K562 (cell line): ENCODE measurements at regions not wholly inside any gene's neighbourhood (a gene's known extent, or its start where the extent isn't known, plus 50 kb on each side); places are given as distances from the start of the nearest gene placed in this dataset.

Experiments used
- ATAC-seq: fragments of 200-7000 bp; cut with Tn5 transposase; 3 replicates; pipeline ENCODE4 v1.9.1; 2020; ENCODE audit warnings: moderate library complexity
- BruUV-seq: library from RNA; stranded (reverse); fragments of 400-500 nt; replicated peaks from 2 replicates; lab custom pipeline; 2021; lab: Mats Ljungman, UMichigan
- CTCF ChIA-PET: fragments of 300-600 bp; formaldehyde crosslinking; extraction: SDS; loops from one replicate; lab custom pipeline; 2021; ENCODE audit warnings: low intra/inter-chr PET ratio; lab: Yijun Ruan, JAX
- POLR2A ChIA-PET: fragments of 300-600, 350-650 bp; sonication (Branson Sonifier 250); formaldehyde crosslinking; extraction: SDS; loops from one replicate; lab custom pipeline; 2021; ENCODE audit warnings: antibody characterized with exemption, inconsistent platforms; lab: Yijun Ruan, JAX
- DNase-seq, 4 experiments: peaks; one replicate each; pipeline versions ENCODE4 v3.0.0 to v3.0.0-alpha.2; 2011 to 2018; ENCODE audit warnings: low spot score in 3 of 4, mixed read lengths in 3 of 4; ENCODE audit errors: extremely low read depth in 1 of 4
- FAIRE-seq: peaks from 2 replicates; lab custom pipeline; 2011; peaks lifted over from hg19 to GRCh38; lab: Jason Lieb, UNC
- H2AFZ ChIP-seq: 2 replicates; pipeline ENCODE4 v1.6.0; 2011; ENCODE audit warnings: low read depth, low read length, control low read depth, inconsistent platforms
- H3K27ac ChIP-seq: fragments of 200-600 bp; 3 replicates; pipeline ENCODE4 v1.8.0; 2011; ENCODE audit warnings: low read depth, mild to moderate bottlenecking, control low read depth, inconsistent platforms, low read length, moderate library complexity, mixed read lengths; ENCODE audit errors: extremely low read depth
- H3K27me3 ChIP-seq, 2 experiments: fragments of 300-600 bp in 1 of 2; 2 replicates in 1 of 2; 3 replicates in 1 of 2; pipeline versions ENCODE4 v1.6.0 to v1.8.0; 2011; ENCODE audit warnings: inconsistent platforms in 2 of 2, low read length in 2 of 2, mild to moderate bottlenecking in 1 of 2, mixed read lengths in 1 of 2, moderate library complexity in 1 of 2; ENCODE audit not compliant: control insufficient read depth in 2 of 2, insufficient read depth in 2 of 2
- H3K36me3 ChIP-seq: fragments of 300-600 bp; 3 replicates; pipeline ENCODE4 v1.8.0; 2011; ENCODE audit warnings: mild to moderate bottlenecking, low read length, inconsistent platforms; ENCODE audit not compliant: control insufficient read depth, insufficient read depth
- H3K4me1 ChIP-seq, 2 experiments: fragments of 200-600 bp in 1 of 2; replicated peaks in 1 of 2; 2 replicates in 1 of 2; 3 replicates in 1 of 2; pipeline versions ENCODE4 v1.5.1 to v1.8.0; 2011; ENCODE audit warnings: inconsistent platforms in 2 of 2, low read length in 2 of 2, mild to moderate bottlenecking in 1 of 2, mixed read lengths in 1 of 2, moderate library complexity in 1 of 2; ENCODE audit not compliant: control insufficient read depth in 2 of 2, insufficient read depth in 2 of 2
- H3K4me2 ChIP-seq: 2 replicates; pipeline ENCODE4 v1.6.1; 2011; ENCODE audit warnings: low read length, control low read depth, inconsistent platforms, mixed read lengths; ENCODE audit not compliant: insufficient read depth
- H3K4me3 ChIP-seq: fragments of 200-600 bp; sonication (generic), shearing (Covaris generic); 2 replicates; pipeline ENCODE4 v1.5.1; 2016; ENCODE audit warnings: control low read depth, inconsistent platforms
- H3K79me2 ChIP-seq: fragments of 200-600 bp; 3 replicates; pipeline ENCODE4 v1.8.0; 2011; ENCODE audit warnings: low read length, inconsistent platforms; ENCODE audit not compliant: control insufficient read depth, insufficient read depth
- H3K9ac ChIP-seq, 2 experiments: 2 replicates each; pipeline versions ENCODE4 v1.6.0 to v1.6.1; 2011; ENCODE audit warnings: low read depth in 2 of 2, low read length in 2 of 2, control low read depth in 1 of 2, inconsistent platforms in 1 of 2, mild to moderate bottlenecking in 1 of 2, mixed read lengths in 1 of 2; ENCODE audit not compliant: insufficient read depth in 1 of 2
- H3K9me1 ChIP-seq: one replicate; pipeline ENCODE4 v1.6.0; 2011; ENCODE audit warnings: inconsistent platforms, mild to moderate bottlenecking, low read length, moderate library complexity; ENCODE audit not compliant: control insufficient read depth, insufficient read depth
- H3K9me3 ChIP-seq: replicated peaks from 2 replicates; pipeline ENCODE4 v1.5.1; 2011; ENCODE audit warnings: low read depth, low read length, inconsistent platforms; ENCODE audit not compliant: control insufficient read depth, insufficient read depth
- H4K20me1 ChIP-seq: replicated peaks from 2 replicates; pipeline ENCODE4 v1.6.1; 2011; ENCODE audit warnings: low read length, inconsistent platforms, mixed read lengths; ENCODE audit not compliant: control insufficient read depth, insufficient read depth
- MAZ ChIP-seq, 2 experiments: fragments of 450-650 bp in 1 of 2; sonication (generic) in 1 of 2; formaldehyde crosslinking; IDR thresholded peaks in 1 of 2; conservative IDR thresholded peaks in 1 of 2; 2 replicates each; pipeline versions ENCODE4 v1.4.0 to v1.5.0; 2020; ENCODE audit warnings: mild to moderate bottlenecking in 1 of 2, missing genetic modification reagents in 1 of 2
- WGBS: fragments of 100-300 bp; shearing (Covaris generic); methylation state at CpG from one replicate; pipeline ENCODE4 v1.1.6; 2016; ENCODE audit warnings: low coverage, mixed read lengths; ENCODE audit not compliant: insufficient coverage; ENCODE audit errors: missing lambda C conversion rate; 5-methylcytosine and 5-hydroxymethylcytosine counted together
- in situ Hi-C: fragments of 300-500 bp; cut with MboI; formaldehyde crosslinking; loops from 4 replicates; pipeline ENCODE4 v1.15.0; 2018; ENCODE audit warnings: inconsistent platforms, mixed read lengths
- intact Hi-C: fragments of 100-400 bp; cut with micrococcal nuclease; formaldehyde crosslinking; loops from 2 replicates; pipeline ENCODE4 v1.14.2; 2022
- TF ChIP-seq, protein P1 (sequence below), 2 experiments: fragments of 450-650 bp; formaldehyde crosslinking in 1 of 2; IDR thresholded peaks; 2 replicates each; pipeline versions ENCODE4 v1.4.0 to v1.6.1; 2014 to 2020; ENCODE audit warnings: mild to moderate bottlenecking in 2 of 2, borderline replicate concordance in 1 of 2, low read depth in 1 of 2

DNA sequence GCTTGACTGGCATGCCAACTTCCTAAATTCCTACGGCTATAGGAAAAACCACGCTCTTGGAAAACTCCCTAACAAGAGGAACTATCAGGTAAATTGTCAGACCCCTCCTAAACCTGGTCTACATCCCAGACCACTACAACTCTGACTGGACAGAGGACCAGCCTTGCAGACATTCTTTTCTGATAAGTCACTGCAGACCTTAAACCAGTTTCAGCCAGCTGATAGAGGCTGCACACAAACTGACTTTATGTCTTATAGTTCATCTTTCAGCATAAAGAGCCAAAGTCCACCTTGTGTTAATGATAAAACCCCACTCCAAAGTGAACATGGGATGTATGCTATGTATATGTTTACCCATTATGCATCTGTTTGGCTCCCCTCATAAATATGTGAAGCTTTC lies 166.6 kb downstream of the KTN1 start:
- in situ Hi-C loops = no loop called here
- H3K9me1 ChIP-seq = no peaks in the 10 kb centered on the region
- BruUV-seq = no TSS peak

More for the DNA sequence above, 166.6 kb downstream of the KTN1 start:
- TF ChIP-seq, protein P1, sequence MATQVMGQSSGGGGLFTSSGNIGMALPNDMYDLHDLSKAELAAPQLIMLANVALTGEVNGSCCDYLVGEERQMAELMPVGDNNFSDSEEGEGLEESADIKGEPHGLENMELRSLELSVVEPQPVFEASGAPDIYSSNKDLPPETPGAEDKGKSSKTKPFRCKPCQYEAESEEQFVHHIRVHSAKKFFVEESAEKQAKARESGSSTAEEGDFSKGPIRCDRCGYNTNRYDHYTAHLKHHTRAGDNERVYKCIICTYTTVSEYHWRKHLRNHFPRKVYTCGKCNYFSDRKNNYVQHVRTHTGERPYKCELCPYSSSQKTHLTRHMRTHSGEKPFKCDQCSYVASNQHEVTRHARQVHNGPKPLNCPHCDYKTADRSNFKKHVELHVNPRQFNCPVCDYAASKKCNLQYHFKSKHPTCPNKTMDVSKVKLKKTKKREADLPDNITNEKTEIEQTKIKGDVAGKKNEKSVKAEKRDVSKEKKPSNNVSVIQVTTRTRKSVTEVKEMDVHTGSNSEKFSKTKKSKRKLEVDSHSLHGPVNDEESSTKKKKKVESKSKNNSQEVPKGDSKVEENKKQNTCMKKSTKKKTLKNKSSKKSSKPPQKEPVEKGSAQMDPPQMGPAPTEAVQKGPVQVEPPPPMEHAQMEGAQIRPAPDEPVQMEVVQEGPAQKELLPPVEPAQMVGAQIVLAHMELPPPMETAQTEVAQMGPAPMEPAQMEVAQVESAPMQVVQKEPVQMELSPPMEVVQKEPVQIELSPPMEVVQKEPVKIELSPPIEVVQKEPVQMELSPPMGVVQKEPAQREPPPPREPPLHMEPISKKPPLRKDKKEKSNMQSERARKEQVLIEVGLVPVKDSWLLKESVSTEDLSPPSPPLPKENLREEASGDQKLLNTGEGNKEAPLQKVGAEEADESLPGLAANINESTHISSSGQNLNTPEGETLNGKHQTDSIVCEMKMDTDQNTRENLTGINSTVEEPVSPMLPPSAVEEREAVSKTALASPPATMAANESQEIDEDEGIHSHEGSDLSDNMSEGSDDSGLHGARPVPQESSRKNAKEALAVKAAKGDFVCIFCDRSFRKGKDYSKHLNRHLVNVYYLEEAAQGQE (IDR thresholded peaks at IDR 0.05; ENCODE audit: borderline replicate concordance) = peak; percentile 36
- TF ChIP-seq, protein P1 (CRISPR knock-in tag; IDR thresholded peaks at IDR 0.05; ENCODE audit: low read depth) = no peak
- TF ChIP-seq MAZ (CRISPR knock-in tag; conservative IDR thresholded peaks at IDR 0.05 in 1 of 2, IDR thresholded peaks at IDR 0.05 in 1 of 2) = no peak
- TF ChIP-seq, all 486 proteins: peak for 1
- H2AFZ ChIP-seq = no peak overlapping the region
- DNase-seq (no peak), FAIRE-seq (no peak), ATAC-seq (no peak)
- no peak overlapping the region for H3K9ac ChIP-seq
- no peaks in the 10 kb centered on the region for H3K36me3 ChIP-seq
- H3K79me2 ChIP-seq = no peaks in the 10 kb centered on the region
- no peaks in the 10 kb centered on the region for H3K9me3 ChIP-seq
- intact Hi-C loops = no loop called here
- ChIA-PET CTCF (no interaction called here), POLR2A (no interaction called here)
- no peak overlapping the region for H3K4me2 ChIP-seq
- 4% methylated on average over 2 of the region's 2 CpGs for WGBS
- H4K20me1 ChIP-seq = no peaks in the 10 kb centered on the region; the same call in 1 of the 2 replicates
- no peaks in the 10 kb centered on the region for H3K4me1 ChIP-seq
- H3K27ac ChIP-seq = no peak overlapping the region
- H3K4me3 ChIP-seq = no peak overlapping the region
- peaks cover 0 to 18% of the 10 kb centered on the region in 2 experiments; a peak in 2 of 5 replicates for H3K27me3 ChIP-seq
